ENCODE measurements at regions not wholly inside any gene's neighbourhood (a gene's known extent, or its start where the extent isn't known, plus 50 kb on each side); places are given as distances from the start of the nearest gene placed in this dataset.
"Not testable (repeated sequence)": the region's sequence is repeated elsewhere in the genome, so short reads cannot be mapped to it uniquely, and the experiment has no call there.

DNA sequence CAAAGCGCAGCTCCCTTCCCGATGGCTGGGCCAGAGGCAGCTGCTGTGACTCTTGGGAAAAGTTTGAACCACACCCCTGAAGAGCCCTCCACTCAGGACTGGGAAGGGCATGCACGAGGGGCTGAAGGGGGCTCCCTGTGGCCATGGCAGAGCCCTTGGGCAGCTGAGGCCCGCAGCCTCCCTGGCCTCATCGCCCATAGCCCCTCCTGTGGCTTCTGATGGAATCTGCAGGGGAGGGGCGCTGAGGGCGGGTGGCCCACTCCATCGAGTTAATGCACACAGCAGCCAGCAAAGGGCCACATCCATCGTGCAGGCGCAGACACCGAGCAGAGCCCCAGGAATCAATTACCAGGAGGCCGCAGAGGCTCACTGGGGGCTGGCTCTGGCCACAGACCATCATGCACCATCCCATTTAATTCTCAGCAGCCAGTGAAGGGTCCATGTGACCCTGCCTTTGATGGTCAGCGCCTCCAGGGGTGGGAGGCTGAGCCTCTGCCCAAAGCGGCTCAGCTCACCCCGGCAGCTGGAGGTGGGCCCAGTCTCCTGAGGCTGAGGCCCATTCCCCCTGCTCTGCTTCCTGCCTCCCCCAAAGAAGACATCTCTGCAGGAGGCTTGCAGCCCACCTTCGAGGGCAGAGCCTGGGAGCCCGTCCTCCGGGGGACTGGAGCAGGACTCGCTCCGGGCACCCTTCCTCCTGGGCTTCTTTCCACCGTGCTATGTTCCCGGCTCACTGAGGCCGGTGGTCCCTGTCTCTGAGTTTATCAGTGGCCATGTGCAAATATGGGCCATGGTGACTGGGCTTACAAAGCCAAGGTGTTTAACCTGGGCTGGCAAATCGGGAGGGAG is 1410.2 kb downstream of the BRD1 start:
- DNase-seq, result no peak

DNA sequence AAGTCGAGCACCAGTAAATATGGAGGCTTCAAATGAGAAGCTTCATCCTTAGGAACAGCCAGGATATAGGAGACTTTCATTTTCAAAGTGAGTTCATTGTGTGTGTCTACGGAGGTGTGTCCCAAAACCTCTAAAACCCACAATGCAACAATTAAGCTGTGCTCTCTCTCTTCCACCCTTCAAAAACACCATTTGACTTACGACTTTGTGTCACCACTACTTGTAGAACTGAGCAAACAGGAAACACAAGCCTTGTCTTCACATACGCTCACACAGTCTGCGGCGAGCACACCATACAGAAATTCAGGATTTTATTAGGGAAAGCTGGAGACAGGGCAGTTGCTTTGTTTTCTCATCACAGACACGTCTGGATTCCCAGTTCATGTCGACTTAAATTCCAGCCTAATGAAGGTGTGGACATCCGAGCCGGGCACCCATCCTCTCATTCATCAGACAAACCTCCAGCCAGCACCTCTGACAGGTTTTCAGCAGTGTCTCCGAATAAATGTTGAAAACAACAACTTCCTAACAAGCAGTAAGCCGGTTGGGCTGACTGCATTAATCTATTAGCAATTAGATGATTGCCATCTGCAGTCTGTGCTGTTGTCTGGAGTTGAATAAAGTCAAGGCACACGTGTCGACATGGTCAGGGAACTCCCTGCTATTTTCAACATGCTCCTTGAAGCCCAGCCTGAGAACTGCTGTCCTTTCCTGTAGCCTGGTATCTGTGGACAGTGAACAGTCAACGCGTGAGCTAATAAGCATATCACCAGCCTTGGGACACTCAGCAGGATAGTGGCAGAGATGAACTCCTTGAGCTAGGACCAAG is 1411.1 kb downstream of the BRD1 start:
- no peak for DNase-seq

GRCh38 chr22:48415520-48415919 is 1412.2 kb downstream of the BRD1 start:
- DNase-seq, result no peak

DNA sequence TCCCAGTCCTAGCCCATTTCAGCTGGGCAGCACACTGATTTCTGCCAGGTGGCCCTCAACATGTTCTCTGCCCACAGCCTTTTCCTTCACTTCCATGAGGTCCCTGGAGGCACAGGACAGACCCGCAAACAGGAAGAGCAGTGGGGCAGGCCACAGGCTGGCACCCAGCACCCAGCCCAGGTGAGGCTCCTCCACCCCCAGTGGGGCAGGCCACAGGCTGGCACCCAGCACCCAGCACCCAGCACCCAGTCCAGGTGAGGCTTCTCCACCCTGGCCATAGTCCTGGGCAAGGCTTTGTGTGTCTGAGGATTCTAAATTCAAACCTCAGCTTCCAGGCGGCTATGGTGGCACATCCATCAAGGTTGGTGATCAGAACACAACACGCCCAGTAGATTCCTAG is 1413.0 kb downstream of the BRD1 start:
- no peak for DNase-seq

- DNase-seq, result not testable (repeated sequence)
Measured at GRCh38 chr22:48412931-48413330, 1414.7 kb downstream of the BRD1 start.

DNA sequence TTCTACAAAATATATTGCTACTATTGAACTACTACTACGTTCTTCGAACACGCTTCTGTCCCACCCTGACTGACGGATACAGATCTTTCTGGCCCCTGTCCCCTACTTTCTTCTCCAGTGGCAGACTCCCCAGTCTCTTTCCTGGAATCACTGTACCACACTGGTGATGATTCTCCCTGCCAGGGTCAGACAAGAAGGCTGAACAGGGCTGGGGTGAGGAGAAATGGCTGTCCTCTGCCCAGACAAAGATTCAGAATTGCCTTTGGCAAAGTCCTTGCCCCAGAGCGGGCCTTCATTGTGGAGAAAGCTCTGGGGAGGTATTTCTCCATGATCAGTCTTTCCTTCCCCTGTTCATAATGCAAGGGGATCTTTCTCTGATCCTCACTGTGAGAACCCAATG is 1417.1 kb downstream of the BRD1 start:
- no peak for DNase-seq

DNA sequence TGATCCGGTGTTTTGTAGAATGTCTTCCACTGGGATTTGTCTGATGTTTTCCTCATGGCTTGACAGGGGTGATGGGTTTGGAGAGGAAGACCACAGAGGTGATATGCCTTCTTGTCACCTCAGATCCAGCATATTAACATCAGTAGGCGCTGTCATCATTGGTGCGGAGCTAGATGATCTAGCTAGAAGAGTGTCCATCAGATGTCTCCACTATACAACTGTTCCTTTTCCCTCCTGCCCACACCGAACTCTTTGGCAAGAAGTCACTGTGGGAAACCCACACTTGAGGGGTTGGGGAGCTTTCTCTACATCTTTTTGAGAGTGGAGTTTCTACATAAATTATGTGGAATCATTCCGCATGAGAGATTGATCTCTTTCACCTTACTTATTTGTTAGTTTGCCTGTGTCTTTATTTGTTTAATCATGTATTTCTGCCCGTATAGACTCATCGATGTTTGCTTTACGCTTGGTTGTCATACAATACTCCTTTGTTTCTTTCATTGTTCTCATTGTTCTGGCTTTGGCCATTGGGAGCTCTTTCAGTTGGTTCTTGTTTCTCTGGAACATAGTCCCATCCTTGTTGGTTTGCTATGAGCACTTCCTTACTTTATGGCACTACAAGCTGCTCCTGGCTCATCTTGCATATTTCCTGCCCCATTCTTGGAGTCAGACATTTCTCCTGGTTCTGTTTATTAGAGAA is 1420.3 kb downstream of the BRD1 start:
- DNase-seq, result no peak

DNA sequence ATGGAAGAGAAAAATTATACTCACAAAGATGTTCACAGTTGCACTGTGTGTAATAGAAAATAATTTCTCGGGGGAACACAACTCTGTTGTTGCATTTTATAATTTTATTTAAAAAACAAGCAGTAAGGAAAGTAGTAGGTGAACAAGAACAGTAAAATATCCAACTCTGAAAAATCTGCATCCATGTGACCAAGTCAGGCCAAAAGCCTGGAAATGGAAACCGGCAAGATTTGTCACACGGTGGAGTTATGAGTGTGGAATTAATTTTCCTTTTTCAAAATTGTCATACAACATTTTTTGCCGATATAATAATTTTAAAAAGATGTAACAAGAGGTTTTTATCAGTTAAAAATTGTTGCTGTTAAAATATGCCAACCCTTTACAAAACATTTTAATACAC is 1421.5 kb downstream of the BRD1 start:
- no peak for DNase-seq

- DNase-seq, result no peak
Measured at GRCh38 chr22:48405741-48406140, 1421.9 kb downstream of the BRD1 start.

- no peak for DNase-seq
Measured at GRCh38 chr22:48404801-48405447, 1422.7 kb downstream of the BRD1 start.

- no peak for DNase-seq
Measured at GRCh38 chr22:48403521-48404403, 1423.9 kb downstream of the BRD1 start.

DNA sequence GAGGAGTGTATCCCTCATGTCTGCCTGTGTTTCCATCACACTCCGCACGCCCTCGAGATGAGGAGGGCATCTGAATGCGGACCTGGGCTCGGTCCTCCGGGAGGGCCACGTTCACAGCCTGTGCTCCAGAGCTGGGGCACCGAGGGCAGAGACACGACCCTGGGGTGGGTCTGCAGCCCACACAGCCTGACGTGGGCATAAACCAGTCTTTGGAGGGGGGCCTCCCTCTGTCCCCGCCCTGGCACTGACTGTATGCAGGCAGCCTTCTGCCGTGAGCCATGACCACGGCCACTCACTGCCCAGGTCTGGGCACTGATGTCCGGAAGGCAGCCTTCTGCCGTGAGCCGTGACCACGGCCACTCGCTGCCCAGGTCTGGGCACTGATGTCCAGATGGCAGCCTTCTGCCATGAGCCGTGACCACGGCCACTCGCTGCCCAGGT is 1425.1 kb downstream of the BRD1 start:
- no peak for DNase-seq

DNA sequence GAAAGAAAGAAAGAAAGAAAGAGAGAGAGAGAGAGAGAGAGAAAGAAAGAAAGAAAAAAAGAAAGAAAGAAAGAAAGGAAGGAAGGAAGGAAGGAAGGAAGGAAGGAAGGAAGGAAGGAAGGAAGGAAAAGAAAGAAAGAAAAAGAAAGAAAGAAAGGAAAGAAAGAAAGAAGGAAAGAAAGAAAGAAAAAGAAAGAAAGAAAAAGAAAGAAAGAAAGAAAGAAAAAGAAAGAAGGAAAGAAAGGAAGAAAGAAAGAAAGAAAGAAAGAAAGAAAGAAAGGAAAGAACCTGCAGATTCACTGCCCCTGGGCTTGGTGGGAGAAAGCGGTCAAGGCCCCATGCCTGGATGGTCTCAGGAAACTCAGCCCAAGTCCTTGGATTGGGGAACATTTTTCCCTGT is 1426.2 kb downstream of the BRD1 start:
- not testable (repeated sequence) for DNase-seq

DNA sequence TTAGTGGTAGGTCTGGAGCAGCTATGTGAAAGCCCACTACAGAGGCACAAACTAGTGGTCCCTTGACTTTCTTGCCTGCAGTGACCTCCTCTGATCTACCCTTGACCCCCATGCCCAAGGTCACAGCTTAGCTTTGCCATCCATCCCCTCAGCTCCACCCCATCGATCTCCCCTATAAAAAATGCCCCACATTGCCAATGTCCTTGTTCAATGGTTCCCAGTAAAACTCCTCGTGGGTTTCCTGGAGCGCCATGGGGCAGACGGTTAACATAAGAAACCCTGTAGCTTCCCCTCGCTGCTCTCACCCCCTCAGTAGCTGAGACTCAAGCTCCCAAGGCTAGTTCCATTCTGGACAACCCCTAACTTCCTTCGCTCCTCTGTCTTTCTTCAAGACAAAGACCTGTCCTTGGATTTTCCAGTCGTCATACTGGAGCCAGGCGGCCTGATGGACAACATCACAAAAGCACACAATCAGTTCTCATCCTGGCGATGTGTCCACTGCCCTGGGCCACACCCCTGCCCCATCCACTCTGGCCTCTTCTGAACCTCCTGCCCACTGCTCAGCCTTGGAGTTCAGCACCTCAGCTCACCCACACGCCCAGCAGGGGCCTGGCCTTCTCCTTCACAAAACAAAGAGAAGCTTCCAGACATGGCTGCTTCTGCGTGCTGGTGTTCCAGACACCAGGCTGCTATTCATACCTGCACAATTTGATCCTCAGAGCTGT is 1429.3 kb downstream of the BRD1 start:
- DNase-seq, result no peak

- no peak for DNase-seq
Measured at GRCh38 chr22:48397531-48398180, 1430.0 kb downstream of the BRD1 start.

DNA sequence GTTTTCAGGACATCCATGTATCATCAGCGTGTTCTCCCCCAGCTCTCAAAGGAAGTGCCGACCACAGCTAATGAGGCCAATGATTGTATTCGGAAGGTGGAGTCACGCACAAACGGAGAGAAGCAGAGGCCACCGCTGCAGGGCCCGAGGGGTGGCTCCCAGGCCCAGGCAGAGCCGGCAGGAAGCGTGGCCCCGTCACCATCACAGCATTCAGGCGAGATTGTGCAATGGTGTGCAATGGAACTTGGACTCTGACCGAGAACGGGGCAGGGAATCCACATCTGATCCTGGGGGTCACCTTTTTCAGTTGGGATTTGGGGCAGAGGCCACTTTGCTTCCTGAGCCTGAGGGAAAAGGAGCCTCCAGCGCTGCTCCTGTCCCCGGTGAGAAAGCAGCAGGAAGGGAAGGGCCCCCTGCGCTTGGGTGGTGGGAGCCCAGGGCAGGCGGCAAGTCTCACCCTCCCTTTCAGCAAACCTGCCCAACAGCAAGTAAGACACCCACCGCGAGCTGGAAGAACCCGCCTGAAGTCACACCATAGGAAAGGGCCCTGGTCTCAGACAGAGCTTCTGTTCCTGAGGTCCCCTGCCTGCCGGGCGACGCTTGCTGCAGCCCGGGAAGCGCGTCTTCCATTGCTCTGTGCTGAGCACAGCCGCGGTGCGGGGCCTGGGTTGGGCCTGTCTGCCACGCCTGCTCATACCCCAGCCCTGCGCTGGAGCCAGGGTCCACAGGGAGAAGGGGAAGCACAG is 1430.7 kb downstream of the BRD1 start:
- DNase-seq, result no peak

- no peak for DNase-seq
Measured at GRCh38 chr22:48396091-48396784, 1431.4 kb downstream of the BRD1 start.

DNA sequence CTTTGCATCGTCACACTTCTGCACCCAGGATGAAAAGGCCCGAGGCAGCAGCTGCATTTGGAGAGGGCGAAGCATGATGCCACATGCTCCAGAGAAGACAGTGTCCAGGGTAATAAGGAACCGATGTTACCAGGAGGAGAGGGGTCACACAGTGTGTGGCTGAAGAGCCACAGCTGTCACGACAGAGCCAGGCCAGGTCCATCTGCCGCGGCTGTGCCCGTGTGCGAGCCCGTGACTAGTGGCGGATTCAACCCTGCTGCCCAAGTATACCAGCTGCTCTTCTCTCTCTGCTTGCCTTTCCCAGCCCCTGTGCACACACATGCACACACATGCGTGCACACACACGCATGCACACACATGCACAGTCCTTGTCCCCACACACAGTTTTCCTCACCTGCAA is 1432.5 kb downstream of the BRD1 start:
- no peak for DNase-seq

DNA sequence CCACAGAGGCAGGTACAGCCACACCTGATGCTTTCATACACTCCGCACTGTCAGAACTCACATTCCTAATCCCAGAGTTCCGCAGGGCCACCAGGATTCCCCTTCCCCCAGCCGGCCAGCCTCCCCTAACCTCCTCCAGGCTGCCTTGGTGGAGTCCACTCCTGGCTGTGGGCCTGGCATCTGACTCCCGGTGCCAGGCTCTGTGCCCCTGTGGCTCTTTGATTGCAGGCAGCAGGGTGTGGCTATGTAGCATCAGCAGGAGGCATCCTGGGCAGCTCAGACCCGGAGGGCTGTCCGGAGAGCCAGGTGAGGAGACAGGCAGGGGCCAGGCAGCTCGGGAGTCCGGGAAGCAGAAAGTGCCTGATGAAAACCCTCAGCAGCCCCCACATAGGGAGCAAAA is 1432.9 kb downstream of the BRD1 start:
- DNase-seq, result no peak
